HL-60 (cell line): ENCODE measurements at regions not wholly inside any gene's neighbourhood (a gene's known extent, or its start where the extent isn't known, plus 50 kb on each side); places are given as distances from the start of the nearest gene placed in this dataset.

Experiments
- SPI1 ChIP-seq: IDR thresholded peaks from 2 replicates; pipeline ENCODE4 v1.6.1; 2012; ENCODE audit warnings: low read depth, mild to moderate bottlenecking, borderline replicate concordance
- TF ChIP-seq, protein P1 (sequence below): IDR thresholded peaks from one replicate; pipeline ENCODE4 v1.5.1; 2011; ENCODE audit warnings: low read length, control low read depth, inconsistent platforms; ENCODE audit not compliant: insufficient read depth

DNA sequence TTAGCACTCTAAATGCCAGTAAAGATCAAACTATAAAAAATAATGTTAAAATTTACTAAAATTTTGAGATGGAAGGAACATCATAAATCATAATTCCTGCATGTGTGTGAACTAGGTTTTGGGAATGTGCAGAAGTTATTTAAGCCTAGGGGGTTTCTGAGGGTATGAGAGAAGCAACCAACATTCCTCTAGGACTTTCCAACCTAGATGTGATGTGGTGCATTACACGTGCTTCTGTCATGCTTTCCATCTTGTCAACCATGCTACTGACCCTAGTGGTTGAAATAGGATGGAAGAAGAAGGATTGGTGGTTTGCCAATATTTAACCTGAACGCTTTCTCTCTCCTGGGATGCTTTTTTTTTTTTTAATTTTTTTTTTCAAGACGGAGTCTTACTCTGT, 209.3 kb downstream of the AEBP2 start:
- TF ChIP-seq, protein P1, sequence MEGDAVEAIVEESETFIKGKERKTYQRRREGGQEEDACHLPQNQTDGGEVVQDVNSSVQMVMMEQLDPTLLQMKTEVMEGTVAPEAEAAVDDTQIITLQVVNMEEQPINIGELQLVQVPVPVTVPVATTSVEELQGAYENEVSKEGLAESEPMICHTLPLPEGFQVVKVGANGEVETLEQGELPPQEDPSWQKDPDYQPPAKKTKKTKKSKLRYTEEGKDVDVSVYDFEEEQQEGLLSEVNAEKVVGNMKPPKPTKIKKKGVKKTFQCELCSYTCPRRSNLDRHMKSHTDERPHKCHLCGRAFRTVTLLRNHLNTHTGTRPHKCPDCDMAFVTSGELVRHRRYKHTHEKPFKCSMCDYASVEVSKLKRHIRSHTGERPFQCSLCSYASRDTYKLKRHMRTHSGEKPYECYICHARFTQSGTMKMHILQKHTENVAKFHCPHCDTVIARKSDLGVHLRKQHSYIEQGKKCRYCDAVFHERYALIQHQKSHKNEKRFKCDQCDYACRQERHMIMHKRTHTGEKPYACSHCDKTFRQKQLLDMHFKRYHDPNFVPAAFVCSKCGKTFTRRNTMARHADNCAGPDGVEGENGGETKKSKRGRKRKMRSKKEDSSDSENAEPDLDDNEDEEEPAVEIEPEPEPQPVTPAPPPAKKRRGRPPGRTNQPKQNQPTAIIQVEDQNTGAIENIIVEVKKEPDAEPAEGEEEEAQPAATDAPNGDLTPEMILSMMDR = no peak
- no peak for TF ChIP-seq SPI1
